HepG2 (cell line): ENCODE measurements at regions not wholly inside any gene's neighbourhood (a gene's known extent, or its start where the extent isn't known, plus 50 kb on each side); places are given as distances from the start of the nearest gene placed in this dataset.

Experiments
- HMGA1 ChIP-seq: sonication (generic); formaldehyde crosslinking; conservative IDR thresholded peaks from 2 replicates; pipeline ENCODE4 v1.4.0; 2020; ENCODE audit warnings: missing genetic modification reagents
- KDM1A ChIP-seq: IDR thresholded peaks from 2 replicates; pipeline ENCODE4 v1.6.1; 2016; ENCODE audit warnings: missing compliant biosample characterization
- KDM5B ChIP-seq: sonication (generic); formaldehyde crosslinking; IDR thresholded peaks from 2 replicates; pipeline ENCODE4 v1.4.0; 2020; ENCODE audit warnings: missing genetic modification reagents, mild to moderate bottlenecking, borderline replicate concordance
- RAD21 ChIP-seq: fragments of 450-650 bp; formaldehyde crosslinking; IDR thresholded peaks from 2 replicates; pipeline ENCODE4 v1.5.0; 2020; ENCODE audit warnings: mild to moderate bottlenecking
- TAF1 ChIP-seq: sonication (generic); formaldehyde crosslinking; IDR thresholded peaks from 2 replicates; pipeline ENCODE4 v1.4.0; 2020; ENCODE audit warnings: missing genetic modification reagents

GRCh38 chr5:103340717-103341388, 82.3 kb downstream of the MACIR start:
- TF ChIP-seq KDM5B = no peak
- TF ChIP-seq TAF1 (CRISPR knock-in tag) = no peak
- no peak for TF ChIP-seq HMGA1 (CRISPR knock-in tag)
- no peak for TF ChIP-seq KDM1A
- no peak for TF ChIP-seq RAD21
